WTC11 (cell line): ENCODE measurements at regions not wholly inside any gene's neighbourhood (a gene's known extent, or its start where the extent isn't known, plus 50 kb on each side); places are given as distances from the start of the nearest gene placed in this dataset.

Source experiments
- ATAC-seq: fragments of 200-7000 bp; cut with Tn5 transposase; 2 replicates; pipeline ENCODE4 v1.10.0; 2021; ENCODE audit warnings: mild to moderate bottlenecking, moderate library complexity
- CTCF ChIA-PET: fragments of 300-600 bp; sonication (Branson Sonifier 250); formaldehyde crosslinking; loops from one replicate; lab custom pipeline; 2021; ENCODE audit warnings: antibody characterized with exemption; lab: Charles Lee
- POLR2A ChIA-PET: fragments of 350-600 bp; sonication (Branson Sonifier 250); formaldehyde crosslinking; loops from one replicate; lab custom pipeline; 2021; ENCODE audit warnings: antibody characterized with exemption; lab: Charles Lee
- DNase-seq: peaks from one replicate; pipeline ENCODE4 v3.0.0; 2021; ENCODE audit warnings: low spot score
- H3K27ac Mint-ChIP-seq: 2 replicates; pipeline ENCODE4 v1.8.0; 2021; ENCODE audit warnings: mixed read lengths
- H3K27me3 Mint-ChIP-seq: 2 replicates; pipeline ENCODE4 v1.8.0; 2021; ENCODE audit warnings: low read depth, mild to moderate bottlenecking, moderate library complexity, mixed read lengths
- H3K36me3 Mint-ChIP-seq: 2 replicates; pipeline ENCODE4 v1.8.0; 2021; ENCODE audit warnings: mixed read lengths
- H3K4me1 Mint-ChIP-seq: 2 replicates; pipeline ENCODE4 v1.8.0; 2022; ENCODE audit warnings: mixed read lengths
- H3K4me3 Mint-ChIP-seq: 2 replicates; pipeline ENCODE4 v1.8.0; 2021; ENCODE audit warnings: mild to moderate bottlenecking, moderate library complexity, mixed read lengths
- H3K9me3 Mint-ChIP-seq: 2 replicates; pipeline ENCODE4 v1.8.0; 2021; ENCODE audit warnings: mixed read lengths
- ATF1 ChIP-seq: sonication (generic); formaldehyde crosslinking; IDR thresholded peaks from 2 replicates; pipeline ENCODE4 v1.8.1; 2023; ENCODE audit warnings: mild to moderate bottlenecking, moderate library complexity, missing genetic modification reagents
- FOXJ3 ChIP-seq: sonication (generic); formaldehyde crosslinking; IDR thresholded peaks from 2 replicates; pipeline ENCODE4 v1.9.0; 2021; ENCODE audit warnings: missing genetic modification reagents, mild to moderate bottlenecking, borderline replicate concordance
- FOXK1 ChIP-seq: sonication (generic); formaldehyde crosslinking; IDR thresholded peaks from 2 replicates; pipeline ENCODE4 v1.8.0; 2022; ENCODE audit warnings: mild to moderate bottlenecking, moderate library complexity, missing genetic modification reagents
- GABPB1 ChIP-seq: sonication (generic); formaldehyde crosslinking; IDR thresholded peaks from 2 replicates; pipeline ENCODE4 v1.8.1; 2023; ENCODE audit warnings: mild to moderate bottlenecking, missing genetic modification reagents
- IRF2 ChIP-seq: sonication (generic); formaldehyde crosslinking; IDR thresholded peaks from 2 replicates; pipeline ENCODE4 v1.8.0; 2022; ENCODE audit warnings: low read depth, missing genetic modification reagents, borderline replicate concordance
- JAZF1 ChIP-seq: fragments of 250-450 bp; sonication (Bioruptor Pico); IDR thresholded peaks from 2 replicates; pipeline ENCODE4 v1.9.0; 2021; ENCODE audit warnings: moderate library complexity, mild to moderate bottlenecking, inconsistent platforms
- RELA ChIP-seq: sonication (generic); formaldehyde crosslinking; IDR thresholded peaks from 2 replicates; pipeline ENCODE4 v1.8.1; 2022; ENCODE audit warnings: missing genetic modification reagents, mild to moderate bottlenecking, borderline replicate concordance
- RORB ChIP-seq: fragments of 250-450 bp; sonication (Bioruptor Pico); IDR thresholded peaks from 2 replicates; pipeline ENCODE4 v1.9.0; 2021; ENCODE audit warnings: mild to moderate bottlenecking
- SMAD4 ChIP-seq: sonication (generic); formaldehyde crosslinking; IDR thresholded peaks from 2 replicates; pipeline ENCODE4 v1.8.0; 2022; ENCODE audit warnings: mild to moderate bottlenecking, missing genetic modification reagents
- TCF7 ChIP-seq: sonication (generic); formaldehyde crosslinking; IDR thresholded peaks from 2 replicates; pipeline ENCODE4 v1.8.0; 2022; ENCODE audit warnings: mild to moderate bottlenecking, low read depth, missing genetic modification reagents, moderate library complexity
- TEAD1 ChIP-seq: sonication (generic); formaldehyde crosslinking; IDR thresholded peaks from 2 replicates; pipeline ENCODE4 v1.8.0; 2022; ENCODE audit warnings: mild to moderate bottlenecking, missing genetic modification reagents
- TEAD4 ChIP-seq: sonication (generic); formaldehyde crosslinking; IDR thresholded peaks from 2 replicates; pipeline ENCODE4 v1.8.0; 2022; ENCODE audit warnings: mild to moderate bottlenecking, missing genetic modification reagents
- ZNF138 ChIP-seq: sonication (generic); formaldehyde crosslinking; conservative IDR thresholded peaks from 2 replicates; pipeline ENCODE4 v1.8.1; 2022; ENCODE audit warnings: mild to moderate bottlenecking, moderate library complexity, missing genetic modification reagents
- ZNF219 ChIP-seq: sonication (generic); formaldehyde crosslinking; IDR thresholded peaks from 2 replicates; pipeline ENCODE4 v1.8.0; 2023; ENCODE audit warnings: missing genetic modification reagents, mild to moderate bottlenecking, borderline replicate concordance
- ZNF263 ChIP-seq: sonication (generic); formaldehyde crosslinking; IDR thresholded peaks from 2 replicates; pipeline ENCODE4 v1.8.1; 2022; ENCODE audit warnings: low read depth, mild to moderate bottlenecking, moderate library complexity, missing genetic modification reagents
- TF ChIP-seq, protein P1 (sequence below): fragments of 250-450 bp; sonication (Bioruptor Pico); IDR thresholded peaks from 2 replicates; pipeline ENCODE4 v2.1.2; 2022; ENCODE audit warnings: mild to moderate bottlenecking, moderate library complexity
- TF ChIP-seq, protein P2 (sequence below): sonication (generic); formaldehyde crosslinking; IDR thresholded peaks from 2 replicates; pipeline ENCODE4 v1.8.0; 2022; ENCODE audit warnings: mild to moderate bottlenecking, missing genetic modification reagents
- TF ChIP-seq, protein P3 (sequence below): sonication (generic); formaldehyde crosslinking; IDR thresholded peaks from 2 replicates; pipeline ENCODE4 v1.8.0; 2023; ENCODE audit warnings: missing genetic modification reagents
- TF ChIP-seq, protein P4 (sequence below): sonication (generic); formaldehyde crosslinking; conservative IDR thresholded peaks from 2 replicates; pipeline ENCODE4 v1.8.1; 2023; ENCODE audit warnings: mild to moderate bottlenecking, low read depth, missing genetic modification reagents, moderate library complexity
- TF ChIP-seq, protein P5 (sequence below): sonication (generic); formaldehyde crosslinking; IDR thresholded peaks from 2 replicates; pipeline ENCODE4 v1.8.1; 2023; ENCODE audit warnings: mild to moderate bottlenecking, missing genetic modification reagents, moderate library complexity
- TF ChIP-seq, protein P6 (sequence below): sonication (generic); formaldehyde crosslinking; IDR thresholded peaks from 2 replicates; pipeline ENCODE4 v1.8.1; 2023; ENCODE audit warnings: mild to moderate bottlenecking, missing genetic modification reagents, borderline replicate concordance
- TF ChIP-seq, protein P7 (sequence below): sonication (generic); formaldehyde crosslinking; IDR thresholded peaks from 2 replicates; pipeline ENCODE4 v1.8.1; 2022; ENCODE audit warnings: low read depth, missing genetic modification reagents, borderline replicate concordance

DNA sequence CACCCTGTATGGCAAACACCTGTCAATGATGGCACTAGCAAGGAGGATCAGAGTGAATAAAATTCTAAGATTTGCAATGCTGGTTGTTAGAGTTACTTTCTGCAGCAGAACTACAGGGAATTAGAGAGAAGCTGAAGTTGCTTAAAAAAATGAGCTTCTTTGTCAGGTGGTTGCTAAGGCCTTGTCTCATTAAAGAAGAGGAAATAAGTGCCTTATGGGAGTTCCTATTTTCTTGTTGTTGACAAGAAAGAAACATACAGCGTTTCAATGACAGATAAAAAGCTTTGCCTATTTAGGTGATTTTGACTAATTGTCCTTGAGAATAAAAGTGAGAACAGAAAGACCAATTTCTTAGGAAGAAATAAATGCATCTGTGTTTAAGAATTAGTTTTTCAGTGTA lies 106.0 kb upstream of the ARHGAP24 start:
- no peaks in the 10 kb centered on the region for H3K9me3 Mint-ChIP-seq
- ChIA-PET CTCF (interaction anchor here (1.0 to 4.0 kb wide), 5 partner anchors 126 to 428 kb away, joined by 3 to 12 read pairs (median 4); no protein-coding TSS in a partner anchor), POLR2A (no interaction called here)
- no peaks in the 10 kb centered on the region for H3K36me3 Mint-ChIP-seq
- H3K27me3 Mint-ChIP-seq: no peaks in the 10 kb centered on the region; the same call in 1 of the 2 replicates
- no peak overlapping the region for H3K4me3 Mint-ChIP-seq
- TF ChIP-seq, protein P1, sequence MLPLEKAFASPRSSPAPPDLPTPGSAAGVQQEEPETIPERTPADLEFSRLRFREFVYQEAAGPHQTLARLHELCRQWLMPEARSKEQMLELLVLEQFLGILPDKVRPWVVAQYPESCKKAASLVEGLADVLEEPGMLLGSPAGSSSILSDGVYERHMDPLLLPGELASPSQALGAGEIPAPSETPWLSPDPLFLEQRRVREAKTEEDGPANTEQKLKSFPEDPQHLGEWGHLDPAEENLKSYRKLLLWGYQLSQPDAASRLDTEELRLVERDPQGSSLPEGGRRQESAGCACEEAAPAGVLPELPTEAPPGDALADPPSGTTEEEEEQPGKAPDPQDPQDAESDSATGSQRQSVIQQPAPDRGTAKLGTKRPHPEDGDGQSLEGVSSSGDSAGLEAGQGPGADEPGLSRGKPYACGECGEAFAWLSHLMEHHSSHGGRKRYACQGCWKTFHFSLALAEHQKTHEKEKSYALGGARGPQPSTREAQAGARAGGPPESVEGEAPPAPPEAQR (CRISPR knock-in tag): no peak
- TF ChIP-seq TEAD4 (CRISPR knock-in tag) (no peak), RELA (CRISPR knock-in tag) (no peak), TCF7 (CRISPR knock-in tag) (no peak), RORB (CRISPR knock-in tag) (no peak), TEAD1 (no peak), ZNF138 (CRISPR knock-in tag) (no peak), ZNF219 (CRISPR knock-in tag) (no peak), FOXK1 (CRISPR knock-in tag) (no peak), ATF1 (CRISPR knock-in tag) (no peak), ZNF263 (CRISPR knock-in tag) (no peak)
- TF ChIP-seq, protein P2, sequence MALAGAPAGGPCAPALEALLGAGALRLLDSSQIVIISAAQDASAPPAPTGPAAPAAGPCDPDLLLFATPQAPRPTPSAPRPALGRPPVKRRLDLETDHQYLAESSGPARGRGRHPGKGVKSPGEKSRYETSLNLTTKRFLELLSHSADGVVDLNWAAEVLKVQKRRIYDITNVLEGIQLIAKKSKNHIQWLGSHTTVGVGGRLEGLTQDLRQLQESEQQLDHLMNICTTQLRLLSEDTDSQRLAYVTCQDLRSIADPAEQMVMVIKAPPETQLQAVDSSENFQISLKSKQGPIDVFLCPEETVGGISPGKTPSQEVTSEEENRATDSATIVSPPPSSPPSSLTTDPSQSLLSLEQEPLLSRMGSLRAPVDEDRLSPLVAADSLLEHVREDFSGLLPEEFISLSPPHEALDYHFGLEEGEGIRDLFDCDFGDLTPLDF (CRISPR knock-in tag): no peak
- TF ChIP-seq, protein P3, sequence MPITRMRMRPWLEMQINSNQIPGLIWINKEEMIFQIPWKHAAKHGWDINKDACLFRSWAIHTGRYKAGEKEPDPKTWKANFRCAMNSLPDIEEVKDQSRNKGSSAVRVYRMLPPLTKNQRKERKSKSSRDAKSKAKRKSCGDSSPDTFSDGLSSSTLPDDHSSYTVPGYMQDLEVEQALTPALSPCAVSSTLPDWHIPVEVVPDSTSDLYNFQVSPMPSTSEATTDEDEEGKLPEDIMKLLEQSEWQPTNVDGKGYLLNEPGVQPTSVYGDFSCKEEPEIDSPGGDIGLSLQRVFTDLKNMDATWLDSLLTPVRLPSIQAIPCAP (CRISPR knock-in tag): no peak
- TF ChIP-seq, protein P4, sequence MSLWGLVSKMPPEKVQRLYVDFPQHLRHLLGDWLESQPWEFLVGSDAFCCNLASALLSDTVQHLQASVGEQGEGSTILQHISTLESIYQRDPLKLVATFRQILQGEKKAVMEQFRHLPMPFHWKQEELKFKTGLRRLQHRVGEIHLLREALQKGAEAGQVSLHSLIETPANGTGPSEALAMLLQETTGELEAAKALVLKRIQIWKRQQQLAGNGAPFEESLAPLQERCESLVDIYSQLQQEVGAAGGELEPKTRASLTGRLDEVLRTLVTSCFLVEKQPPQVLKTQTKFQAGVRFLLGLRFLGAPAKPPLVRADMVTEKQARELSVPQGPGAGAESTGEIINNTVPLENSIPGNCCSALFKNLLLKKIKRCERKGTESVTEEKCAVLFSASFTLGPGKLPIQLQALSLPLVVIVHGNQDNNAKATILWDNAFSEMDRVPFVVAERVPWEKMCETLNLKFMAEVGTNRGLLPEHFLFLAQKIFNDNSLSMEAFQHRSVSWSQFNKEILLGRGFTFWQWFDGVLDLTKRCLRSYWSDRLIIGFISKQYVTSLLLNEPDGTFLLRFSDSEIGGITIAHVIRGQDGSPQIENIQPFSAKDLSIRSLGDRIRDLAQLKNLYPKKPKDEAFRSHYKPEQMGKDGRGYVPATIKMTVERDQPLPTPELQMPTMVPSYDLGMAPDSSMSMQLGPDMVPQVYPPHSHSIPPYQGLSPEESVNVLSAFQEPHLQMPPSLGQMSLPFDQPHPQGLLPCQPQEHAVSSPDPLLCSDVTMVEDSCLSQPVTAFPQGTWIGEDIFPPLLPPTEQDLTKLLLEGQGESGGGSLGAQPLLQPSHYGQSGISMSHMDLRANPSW: no peak
- TF ChIP-seq, protein P5, sequence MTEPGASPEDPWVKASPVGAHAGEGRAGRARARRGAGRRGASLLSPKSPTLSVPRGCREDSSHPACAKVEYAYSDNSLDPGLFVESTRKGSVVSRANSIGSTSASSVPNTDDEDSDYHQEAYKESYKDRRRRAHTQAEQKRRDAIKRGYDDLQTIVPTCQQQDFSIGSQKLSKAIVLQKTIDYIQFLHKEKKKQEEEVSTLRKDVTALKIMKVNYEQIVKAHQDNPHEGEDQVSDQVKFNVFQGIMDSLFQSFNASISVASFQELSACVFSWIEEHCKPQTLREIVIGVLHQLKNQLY: no peak
- DNase-seq: no peak
- peaks cover 31% of the 10 kb centered on the region for H3K4me1 Mint-ChIP-seq
- no peak overlapping the region for H3K27ac Mint-ChIP-seq
- no peak for ATAC-seq

DNA sequence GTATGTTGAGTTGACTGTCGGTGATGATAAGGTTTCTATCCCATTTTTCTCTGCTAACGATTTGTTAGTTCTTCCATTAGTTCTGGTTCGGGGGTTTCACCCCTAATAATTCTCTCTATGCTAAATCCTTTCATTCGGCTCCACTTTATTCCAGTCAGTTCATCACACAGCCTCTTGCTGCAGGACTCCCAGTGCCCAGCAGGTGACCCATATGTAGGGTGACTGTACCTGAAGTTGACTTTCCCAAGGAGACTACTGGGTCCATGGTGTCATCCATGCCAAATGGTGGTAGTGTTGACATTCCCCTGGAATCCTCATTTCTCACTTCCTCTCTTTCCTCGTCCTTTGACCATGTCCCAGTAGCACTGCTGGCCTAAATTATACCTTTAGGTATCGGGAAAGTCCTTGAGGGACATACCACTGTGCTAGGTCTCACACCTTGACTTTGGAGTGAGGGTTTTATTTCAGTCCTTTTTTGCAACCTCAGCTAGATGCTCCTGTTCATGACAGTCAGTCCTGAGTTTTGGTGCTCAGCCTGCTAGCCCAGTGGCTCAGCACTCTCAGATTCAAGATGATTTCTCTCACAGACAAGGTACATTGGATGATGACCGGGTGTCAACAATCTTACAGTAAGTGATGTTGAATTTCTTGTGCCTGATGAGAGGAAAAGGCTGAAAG lies 105.1 kb upstream of the ARHGAP24 start:
- Mint-ChIP-seq H3K27ac (no peak overlapping the region), H3K4me3 (no peak overlapping the region), H3K36me3 (no peaks in the 10 kb centered on the region), H3K4me1 (peaks cover 31% of the 10 kb centered on the region), H3K27me3 (no peaks in the 10 kb centered on the region; the same call in 1 of the 2 replicates), H3K9me3 (no peaks in the 10 kb centered on the region)
- POLR2A ChIA-PET: no interaction called here
- CTCF ChIA-PET: interaction anchor here (0.7 to 4.0 kb wide), 6 partner anchors 12 to 427 kb away, joined by 3 to 12 read pairs (median 3); no protein-coding TSS in a partner anchor
- no peak for ATAC-seq
- no peak for DNase-seq
- TF ChIP-seq JAZF1 (CRISPR knock-in tag): no peak
- no peak for TF ChIP-seq ZNF138 (CRISPR knock-in tag)
- TF ChIP-seq, protein P6, sequence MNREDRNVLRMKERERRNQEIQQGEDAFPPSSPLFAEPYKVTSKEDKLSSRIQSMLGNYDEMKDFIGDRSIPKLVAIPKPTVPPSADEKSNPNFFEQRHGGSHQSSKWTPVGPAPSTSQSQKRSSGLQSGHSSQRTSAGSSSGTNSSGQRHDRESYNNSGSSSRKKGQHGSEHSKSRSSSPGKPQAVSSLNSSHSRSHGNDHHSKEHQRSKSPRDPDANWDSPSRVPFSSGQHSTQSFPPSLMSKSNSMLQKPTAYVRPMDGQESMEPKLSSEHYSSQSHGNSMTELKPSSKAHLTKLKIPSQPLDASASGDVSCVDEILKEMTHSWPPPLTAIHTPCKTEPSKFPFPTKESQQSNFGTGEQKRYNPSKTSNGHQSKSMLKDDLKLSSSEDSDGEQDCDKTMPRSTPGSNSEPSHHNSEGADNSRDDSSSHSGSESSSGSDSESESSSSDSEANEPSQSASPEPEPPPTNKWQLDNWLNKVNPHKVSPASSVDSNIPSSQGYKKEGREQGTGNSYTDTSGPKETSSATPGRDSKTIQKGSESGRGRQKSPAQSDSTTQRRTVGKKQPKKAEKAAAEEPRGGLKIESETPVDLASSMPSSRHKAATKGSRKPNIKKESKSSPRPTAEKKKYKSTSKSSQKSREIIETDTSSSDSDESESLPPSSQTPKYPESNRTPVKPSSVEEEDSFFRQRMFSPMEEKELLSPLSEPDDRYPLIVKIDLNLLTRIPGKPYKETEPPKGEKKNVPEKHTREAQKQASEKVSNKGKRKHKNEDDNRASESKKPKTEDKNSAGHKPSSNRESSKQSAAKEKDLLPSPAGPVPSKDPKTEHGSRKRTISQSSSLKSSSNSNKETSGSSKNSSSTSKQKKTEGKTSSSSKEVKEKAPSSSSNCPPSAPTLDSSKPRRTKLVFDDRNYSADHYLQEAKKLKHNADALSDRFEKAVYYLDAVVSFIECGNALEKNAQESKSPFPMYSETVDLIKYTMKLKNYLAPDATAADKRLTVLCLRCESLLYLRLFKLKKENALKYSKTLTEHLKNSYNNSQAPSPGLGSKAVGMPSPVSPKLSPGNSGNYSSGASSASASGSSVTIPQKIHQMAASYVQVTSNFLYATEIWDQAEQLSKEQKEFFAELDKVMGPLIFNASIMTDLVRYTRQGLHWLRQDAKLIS (CRISPR knock-in tag): no peak
- TF ChIP-seq, protein P7, sequence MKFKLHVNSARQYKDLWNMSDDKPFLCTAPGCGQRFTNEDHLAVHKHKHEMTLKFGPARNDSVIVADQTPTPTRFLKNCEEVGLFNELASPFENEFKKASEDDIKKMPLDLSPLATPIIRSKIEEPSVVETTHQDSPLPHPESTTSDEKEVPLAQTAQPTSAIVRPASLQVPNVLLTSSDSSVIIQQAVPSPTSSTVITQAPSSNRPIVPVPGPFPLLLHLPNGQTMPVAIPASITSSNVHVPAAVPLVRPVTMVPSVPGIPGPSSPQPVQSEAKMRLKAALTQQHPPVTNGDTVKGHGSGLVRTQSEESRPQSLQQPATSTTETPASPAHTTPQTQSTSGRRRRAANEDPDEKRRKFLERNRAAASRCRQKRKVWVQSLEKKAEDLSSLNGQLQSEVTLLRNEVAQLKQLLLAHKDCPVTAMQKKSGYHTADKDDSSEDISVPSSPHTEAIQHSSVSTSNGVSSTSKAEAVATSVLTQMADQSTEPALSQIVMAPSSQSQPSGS (CRISPR knock-in tag): no peak
- TF ChIP-seq IRF2 (CRISPR knock-in tag): no peak
- no peak for TF ChIP-seq FOXJ3 (CRISPR knock-in tag)
- no peak for TF ChIP-seq SMAD4 (CRISPR knock-in tag)
- no peak for TF ChIP-seq GABPB1
